HFF-Myc (cell line): ENCODE measurements at regions not wholly inside any gene's neighbourhood (a gene's known extent, or its start where the extent isn't known, plus 50 kb on each side); places are given as distances from the start of the nearest gene placed in this dataset.
A peak's percentile ranks its signal among the peaks of the same experiment; 100 is the strongest.
"Not testable (repeated sequence)": the region's sequence is repeated elsewhere in the genome, so short reads cannot be mapped to it uniquely, and the experiment has no call there.

Experiments used
- DNase-seq: peaks from one replicate; pipeline ENCODE4 v3.0.0-alpha.2; 2011; ENCODE audit warnings: low read depth; ENCODE audit errors: extremely low read depth
- H3K4me3 ChIP-seq: replicated peaks from 2 replicates; pipeline ENCODE4 v1.5.1; 2011; ENCODE audit warnings: low read depth, mild to moderate bottlenecking, control low read depth, low read length
- CTCF ChIP-seq: IDR thresholded peaks from 2 replicates; pipeline ENCODE4 v1.5.1; 2012; ENCODE audit warnings: mild to moderate bottlenecking, low read depth, low read length, control low read depth; ENCODE audit errors: missing control alignments

DNA sequence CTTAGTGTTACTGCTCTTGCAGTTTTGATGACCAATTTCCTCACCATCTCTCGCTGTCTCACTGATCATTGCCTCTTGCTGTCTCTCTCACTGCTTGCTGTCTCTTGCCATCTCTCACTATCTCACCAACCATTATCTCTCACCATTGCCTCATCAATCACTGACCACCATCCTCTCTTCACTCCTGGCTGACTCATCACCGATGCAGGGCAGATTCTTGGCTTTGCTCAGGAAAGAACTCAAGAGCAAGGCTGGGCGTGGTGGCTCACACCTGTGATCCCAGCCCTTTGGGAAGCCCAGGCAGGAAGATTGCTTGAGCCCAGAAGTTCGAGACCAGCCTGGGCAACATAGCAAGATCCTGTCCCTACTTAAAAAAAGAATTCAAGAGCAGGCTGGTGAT is 66.3 kb upstream of the SYN3 start:
- no peak for DNase-seq
- TF ChIP-seq CTCF, result no peak
- H3K4me3 ChIP-seq, result no peak overlapping the region

GRCh38 chr22:33122439-33122838 is 64.3 kb upstream of the SYN3 start:
- peak; percentile 22 for DNase-seq
- H3K4me3 ChIP-seq, result not testable (repeated sequence)

DNA sequence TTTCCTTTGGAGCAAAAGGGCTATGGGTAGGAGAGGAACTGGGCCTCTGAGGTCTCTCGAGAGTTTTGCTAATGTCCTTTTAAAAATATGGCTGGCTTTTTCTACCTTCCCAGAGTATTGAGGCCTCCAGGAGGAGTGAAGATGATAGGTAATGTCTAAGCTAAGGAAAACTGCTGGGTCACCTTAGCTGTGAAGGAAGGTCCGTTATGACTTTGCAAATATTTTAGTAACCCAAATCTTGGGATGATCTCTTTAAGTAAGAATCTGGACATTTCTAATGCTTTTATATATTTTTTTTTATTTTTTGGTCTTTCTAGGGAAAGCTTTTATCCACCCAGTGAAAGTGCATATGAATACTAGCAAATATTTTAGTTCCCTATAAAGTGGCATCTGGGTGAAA is 60.9 kb upstream of the SYN3 start:
- no peak overlapping the region for H3K4me3 ChIP-seq
- no peak for TF ChIP-seq CTCF
- DNase-seq, result no peak

GRCh38 chr22:33117821-33118220 is 59.6 kb upstream of the SYN3 start:
- no peak overlapping the region for H3K4me3 ChIP-seq
- no peak for DNase-seq
- no peak for TF ChIP-seq CTCF

DNA sequence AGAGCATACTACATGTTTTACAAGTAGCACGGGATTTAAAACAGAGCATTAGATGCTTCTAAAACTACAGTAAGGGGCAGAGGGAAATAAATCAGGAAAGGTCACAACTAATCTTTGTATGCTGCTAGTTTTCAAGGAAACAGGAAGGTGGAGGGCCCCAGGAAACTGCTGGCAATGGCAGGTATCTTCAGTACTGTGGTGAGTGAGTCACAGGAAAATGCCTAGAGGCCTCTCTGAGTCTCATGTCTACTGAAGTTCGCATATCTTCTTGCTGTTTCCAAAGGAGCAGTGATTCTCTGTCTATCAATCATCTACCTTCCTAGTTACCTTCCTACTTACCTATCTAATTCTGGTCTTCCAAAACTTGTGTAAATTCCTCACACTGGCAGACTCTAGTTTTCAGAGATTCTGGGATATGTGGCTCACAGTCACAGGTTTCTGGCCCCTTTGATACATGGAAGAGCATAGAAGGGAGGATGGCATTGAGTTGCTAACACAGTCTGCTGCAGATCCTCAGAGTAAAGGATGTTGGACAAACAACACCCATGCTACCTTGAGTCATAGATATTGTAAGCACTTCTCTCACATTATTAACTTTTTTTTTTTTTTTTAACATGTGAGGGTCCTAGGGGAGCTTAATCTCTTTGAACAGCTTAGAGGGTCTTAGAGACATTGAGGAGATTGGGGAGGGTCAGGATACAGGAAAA is 58.8 kb upstream of the SYN3 start:
- no peak for DNase-seq
- H3K4me3 ChIP-seq, result no peak overlapping the region
- no peak for TF ChIP-seq CTCF

GRCh38 chr22:33114565-33114964 is 56.4 kb upstream of the SYN3 start:
- TF ChIP-seq CTCF, result no peak
- H3K4me3 ChIP-seq, result no peak overlapping the region
- DNase-seq, result no peak

DNA sequence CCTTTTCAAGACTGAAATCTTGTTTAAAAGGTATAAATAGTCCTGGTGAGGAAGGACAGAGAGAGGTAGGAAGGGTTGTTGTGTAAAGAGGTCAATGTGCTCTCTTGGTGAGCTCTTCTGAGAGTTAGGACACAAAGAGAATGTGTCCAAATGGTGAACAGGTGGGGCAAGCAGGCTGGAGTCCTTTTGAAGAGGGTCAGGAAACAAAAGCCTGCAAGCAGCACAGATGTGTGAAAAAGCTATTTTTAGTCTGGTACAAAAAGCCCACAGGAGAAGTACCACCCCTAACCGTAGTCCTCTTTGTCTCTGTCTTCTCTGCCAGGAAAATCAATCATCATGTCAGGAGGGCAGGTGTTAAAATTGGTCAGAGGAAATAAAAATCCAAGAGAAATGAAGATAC is 54.4 kb upstream of the SYN3 start:
- TF ChIP-seq CTCF, result no peak
- H3K4me3 ChIP-seq, result no peak overlapping the region
- no peak for DNase-seq
